Pancreas (tissue), 10 donors: ENCODE measurements at regions not wholly inside any gene's neighbourhood (a gene's known extent, or its start where the extent isn't known, plus 50 kb on each side); places are given as distances from the start of the nearest gene placed in this dataset.

Experiments
- ATAC-seq, 4 donors: fragments of 200-7000 bp; cut with Tn5 transposase; one replicate each; pipeline versions ENCODE4 v1.8.0 to v1.9.1; 2020; ENCODE audit warnings: mild to moderate bottlenecking in 4 of 4, moderate library complexity in 4 of 4
- DNase-seq, 6 donors: peaks; one replicate each; pipeline ENCODE4 v3.0.0-alpha.2; 2020
- FAIRE-seq: peaks from 2 replicates; lab custom pipeline; 2012; peaks lifted over from hg19 to GRCh38; lab: Jason Lieb, UNC
- H3K27ac ChIP-seq, 4 donors: fragments of 200-600 bp; sonication (generic); 1 replicate in 3 of 4; 2 replicates in 1 of 4; pipeline versions ENCODE4 v1.5.0 to v1.8.0; 2020
- H3K27me3 ChIP-seq, 4 donors: fragments of 200-600 bp; one replicate each; pipeline ENCODE4 v1.8.0; 2021
- H3K36me3 ChIP-seq, 3 donors: fragments of 200-600 bp; sonication (generic) in 1 of 3; one replicate each; pipeline versions ENCODE4 v1.5.0 to v1.8.0; 2020 to 2021
- H3K4me1 ChIP-seq, 3 donors: fragments of 200-600 bp; one replicate each; pipeline ENCODE4 v1.8.0; 2021
- H3K4me3 ChIP-seq, 4 donors: fragments of 200-600 bp; sonication (generic) in 2 of 4; one replicate each; pipeline versions ENCODE4 v1.5.0 to v1.8.0; 2020 to 2021
- H3K9me3 ChIP-seq, 4 donors: fragments of 200-600 bp; one replicate each; pipeline ENCODE4 v1.8.0; 2021
- WGBS, 2 donors: extraction: QIAGEN DNeasy Blood & Tissue Kit; methylation state at CpG; one replicate each; pipeline ENCODE4 v1.1.7; 2013; 5-methylcytosine and 5-hydroxymethylcytosine counted together
- intact Hi-C, 3 donors: fragments of 100-400 bp; cut with DNase I; formaldehyde crosslinking; loops; one replicate each; pipeline versions ENCODE4 v1.11.1 to v1.14.2; 2022
- TF ChIP-seq, protein P1 (sequence below), 4 donors: fragments of 200-600 bp; sonication (generic) in 3 of 4; IDR thresholded peaks; one replicate each; pipeline versions ENCODE4 v1.5.0 to v1.8.0; 2021; ENCODE audit warnings: antibody characterized with exemption in 4 of 4
- donor health status: healthy with polysubstance abuse.
- donor health status: DM: no; HTN: no; CAD: no; lungs with moderate emphysema.
- donor health status: DM: no; HTN: no; CAD: no.
- donor health status: control.
- donor health status: control.
- donor health status: Bipolar disorder and iron deficiency.
- donor health status: DM: yes; HTN: yes; CAD: no.
- donor health status: DM: no; HTN: no; CAD: no.
- donor health status: DM: no; HTN: no; CAD: no.
- donor health status: DM: yes; HTN: yes; CAD: no.

- Histone ChIP-seq H3K9me3 (no peaks in the 10 kb centered on the region), H3K36me3 (no peaks in the 10 kb centered on the region), H3K4me3 (no peak overlapping the region), H3K4me1 (no peaks in the 10 kb centered on the region), H3K27me3 (no peaks in the 10 kb centered on the region), H3K27ac (no peak overlapping the region)
- intact Hi-C loops: no loop called here
- no peak for DNase-seq
- TF ChIP-seq, protein P1, sequence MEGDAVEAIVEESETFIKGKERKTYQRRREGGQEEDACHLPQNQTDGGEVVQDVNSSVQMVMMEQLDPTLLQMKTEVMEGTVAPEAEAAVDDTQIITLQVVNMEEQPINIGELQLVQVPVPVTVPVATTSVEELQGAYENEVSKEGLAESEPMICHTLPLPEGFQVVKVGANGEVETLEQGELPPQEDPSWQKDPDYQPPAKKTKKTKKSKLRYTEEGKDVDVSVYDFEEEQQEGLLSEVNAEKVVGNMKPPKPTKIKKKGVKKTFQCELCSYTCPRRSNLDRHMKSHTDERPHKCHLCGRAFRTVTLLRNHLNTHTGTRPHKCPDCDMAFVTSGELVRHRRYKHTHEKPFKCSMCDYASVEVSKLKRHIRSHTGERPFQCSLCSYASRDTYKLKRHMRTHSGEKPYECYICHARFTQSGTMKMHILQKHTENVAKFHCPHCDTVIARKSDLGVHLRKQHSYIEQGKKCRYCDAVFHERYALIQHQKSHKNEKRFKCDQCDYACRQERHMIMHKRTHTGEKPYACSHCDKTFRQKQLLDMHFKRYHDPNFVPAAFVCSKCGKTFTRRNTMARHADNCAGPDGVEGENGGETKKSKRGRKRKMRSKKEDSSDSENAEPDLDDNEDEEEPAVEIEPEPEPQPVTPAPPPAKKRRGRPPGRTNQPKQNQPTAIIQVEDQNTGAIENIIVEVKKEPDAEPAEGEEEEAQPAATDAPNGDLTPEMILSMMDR (IDR thresholded peaks at IDR 0.05): no peak
- FAIRE-seq: no peak
- ATAC-seq: no peak
- 72 to 81% methylated on average over 3 of the region's 3 CpGs for WGBS, 2 donors
Measured at GRCh38 chr3:124322309-124322880, 330.5 kb upstream of the ROPN1 start.

- intact Hi-C loops: no loop called here
- Histone ChIP-seq H3K4me3 (no peak overlapping the region), H3K27ac (no peak overlapping the region), H3K9me3 (no peaks in the 10 kb centered on the region), H3K36me3 (no peaks in the 10 kb centered on the region), H3K4me1 (no peaks in the 10 kb centered on the region), H3K27me3 (no peaks in the 10 kb centered on the region)
- DNase-seq (no peak), FAIRE-seq (no peak), ATAC-seq (no peak)
- TF ChIP-seq, protein P1 (IDR thresholded peaks at IDR 0.05): no peak
- WGBS, 2 donors: 86 to 90% methylated on average over 4 of the region's 4 CpGs
Measured at GRCh38 chr3:124322966-124323365, 331.0 kb upstream of the ROPN1 start.

- FAIRE-seq (no peak), ATAC-seq (no peak), DNase-seq (no peak)
- no peaks in the 10 kb centered on the region for H3K4me1 ChIP-seq
- no peaks in the 10 kb centered on the region for H3K36me3 ChIP-seq
- intact Hi-C loops: no loop called here
- no peak overlapping the region for H3K27ac ChIP-seq
- H3K9me3 ChIP-seq: no peaks in the 10 kb centered on the region
- H3K27me3 ChIP-seq: no peaks in the 10 kb centered on the region
- TF ChIP-seq, protein P1 (IDR thresholded peaks at IDR 0.05): no peak
- WGBS, 2 donors: 80 to 94% methylated on average over 2 of the region's 2 CpGs
- no peak overlapping the region for H3K4me3 ChIP-seq
Measured at GRCh38 chr3:124325248-124325647, 333.3 kb upstream of the ROPN1 start.

DNA sequence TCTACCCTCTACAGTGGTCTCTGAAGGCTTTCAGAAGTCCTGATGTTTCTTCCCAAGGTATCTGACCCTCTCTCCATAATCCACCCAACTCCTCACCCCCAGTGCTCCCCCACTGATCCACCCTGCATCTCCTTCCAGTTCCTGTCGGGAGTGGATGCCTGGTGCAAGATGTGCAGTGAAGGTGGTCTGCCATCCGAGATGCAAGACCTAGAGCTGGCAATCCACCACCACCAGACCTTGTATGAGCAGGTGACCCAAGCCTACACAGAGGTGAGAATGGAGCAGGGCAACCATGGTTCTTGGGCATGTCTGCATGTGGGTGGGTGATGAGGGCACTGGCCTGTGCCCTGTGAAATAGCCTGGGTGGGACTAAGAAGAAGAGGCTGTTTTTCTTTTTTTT lies 337.8 kb upstream of the ROPN1 start:
- Histone ChIP-seq H3K4me3 (no peak overlapping the region), H3K4me1 (no peaks in the 10 kb centered on the region), H3K9me3 (no peaks in the 10 kb centered on the region), H3K36me3 (no peaks in the 10 kb centered on the region), H3K27me3 (no peaks in the 10 kb centered on the region), H3K27ac (no peak overlapping the region)
- DNase-seq (no peak), FAIRE-seq (no peak), ATAC-seq (no peak)
- intact Hi-C loops: no loop called here
- TF ChIP-seq, protein P1 (IDR thresholded peaks at IDR 0.05): no peak
- WGBS, 2 donors: 90 to 93% methylated on average over 2 of the region's 2 CpGs

DNA sequence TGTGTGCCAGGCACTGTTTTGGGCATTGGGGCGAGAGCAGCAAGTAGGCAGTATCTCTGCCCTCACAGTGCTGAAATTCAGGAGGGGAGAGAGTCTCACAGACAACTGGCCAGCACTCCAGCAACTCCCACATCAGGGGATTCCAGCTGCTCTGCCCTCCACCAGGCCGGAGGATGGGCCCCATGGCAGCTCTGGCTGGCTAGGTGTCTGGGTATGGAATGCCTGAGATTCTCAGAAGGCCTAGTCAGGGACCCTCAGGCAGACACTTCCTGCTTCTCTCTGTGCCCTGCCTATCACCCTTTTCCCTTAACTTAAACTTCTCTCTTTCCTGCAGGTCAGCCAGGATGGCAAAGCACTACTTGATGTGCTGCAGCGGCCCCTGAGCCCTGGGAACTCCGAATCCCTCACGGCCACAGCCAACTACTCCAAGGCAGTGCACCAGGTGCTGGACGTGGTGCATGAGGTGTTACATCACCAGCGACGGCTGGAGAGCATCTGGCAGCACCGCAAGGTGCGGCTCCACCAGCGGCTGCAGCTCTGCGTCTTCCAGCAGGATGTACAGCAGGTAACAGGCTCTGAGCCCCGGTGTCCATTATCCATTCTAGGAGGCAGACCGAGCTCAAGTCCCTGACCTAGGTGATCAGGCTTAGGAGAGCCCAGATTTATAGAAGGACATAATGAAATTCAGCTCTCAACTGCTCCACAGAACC lies 342.2 kb upstream of the ROPN1 start:
- FAIRE-seq: no peak
- Histone ChIP-seq H3K27ac (no peak overlapping the region), H3K4me1 (no peaks in the 10 kb centered on the region), H3K27me3 (no peaks in the 10 kb centered on the region), H3K36me3 (no peaks in the 10 kb centered on the region), H3K4me3 (no peak overlapping the region), H3K9me3 (no peaks in the 10 kb centered on the region)
- intact Hi-C loops: no loop called here
- no peak for DNase-seq
- WGBS, 2 donors: 93 to 95% methylated on average over 14 of the region's 14 CpGs
- no peak for ATAC-seq
- TF ChIP-seq, protein P1 (IDR thresholded peaks at IDR 0.05): no peak
